ENCODE measurements at regions not wholly inside any gene's neighbourhood (a gene's known extent, or its start where the extent isn't known, plus 50 kb on each side); places are given as distances from the start of the nearest gene placed in this dataset.
A peak's percentile ranks its signal among the peaks of the same experiment; 100 is the strongest.

DNA sequence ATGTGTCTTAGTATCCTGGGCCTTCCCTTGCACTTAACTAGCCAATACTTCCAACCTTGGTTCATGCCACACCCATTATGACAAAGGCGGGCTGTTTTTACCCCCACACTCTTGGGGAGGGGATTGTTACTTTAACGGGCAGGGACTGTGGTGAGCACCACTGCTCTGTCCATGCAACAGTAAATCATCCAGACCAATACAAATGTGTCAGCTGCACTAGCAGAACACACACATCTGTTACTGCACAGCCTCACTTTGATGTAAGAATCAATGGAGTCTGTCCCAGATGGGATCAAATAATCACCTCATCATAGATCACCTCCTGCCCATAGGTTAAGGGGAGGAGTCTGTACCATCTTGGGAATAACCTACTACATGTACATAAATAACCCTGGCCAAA is 58.1 kb downstream of the NPAP1 start:
- no peak for DNase-seq
- Mint-ChIP-seq H3K27me3 (no peaks in the 10 kb centered on the region), H3K36me3 (no peaks in the 10 kb centered on the region), H3K4me1 (no peaks in the 10 kb centered on the region), H3K9me3 (no peaks in the 10 kb centered on the region), H3K4me3 (no peak overlapping the region), H3K27ac (no peak overlapping the region)

DNA sequence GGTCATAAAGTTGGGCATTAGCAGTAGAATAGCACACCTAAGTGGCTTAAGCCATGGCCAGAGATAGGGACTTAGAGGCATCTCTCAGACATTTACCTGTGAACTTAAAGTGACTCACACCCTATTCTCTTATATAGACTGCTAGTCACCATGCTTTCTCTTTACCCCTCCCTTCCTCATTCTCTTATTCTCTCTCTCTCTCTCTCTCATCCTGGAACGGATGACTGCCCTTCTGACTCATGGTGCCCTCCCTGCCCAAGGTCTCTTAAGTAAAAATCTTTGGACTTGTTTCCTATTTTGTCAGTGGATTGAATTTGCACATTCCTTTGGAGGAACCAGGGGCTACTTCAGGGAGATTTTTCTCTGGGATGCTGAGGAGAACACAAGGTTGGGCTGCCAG is 58.8 kb downstream of the NPAP1 start:
- no peaks in the 10 kb centered on the region for H3K4me1 Mint-ChIP-seq
- no peaks in the 10 kb centered on the region for H3K27me3 Mint-ChIP-seq
- H3K4me3 Mint-ChIP-seq = no peak overlapping the region
- H3K27ac Mint-ChIP-seq = no peak overlapping the region
- H3K9me3 Mint-ChIP-seq = no peaks in the 10 kb centered on the region
- no peaks in the 10 kb centered on the region for H3K36me3 Mint-ChIP-seq
- no peak for DNase-seq

DNA sequence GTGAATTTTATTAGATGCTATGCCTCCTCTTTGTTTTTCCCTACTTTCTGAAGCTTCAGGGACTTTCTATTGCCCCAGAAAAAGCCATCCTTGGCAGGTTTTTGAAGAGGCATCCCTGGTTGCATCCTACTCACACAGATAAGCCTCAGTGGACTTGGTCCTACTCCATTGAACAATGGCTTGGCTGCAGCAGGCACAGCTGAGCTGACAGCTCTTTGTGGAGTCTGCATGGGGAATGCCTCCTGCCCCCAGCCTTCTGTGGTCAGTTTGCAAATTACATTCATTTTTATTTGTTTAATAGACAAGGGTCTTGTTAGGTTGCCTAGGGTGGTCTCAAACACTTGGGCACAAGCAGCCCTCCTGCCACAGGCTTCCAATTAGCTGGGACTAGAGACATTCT is 69.7 kb downstream of the NPAP1 start:
- no peaks in the 10 kb centered on the region for H3K27me3 Mint-ChIP-seq
- DNase-seq = no peak
- H3K4me3 Mint-ChIP-seq = no peak overlapping the region
- H3K27ac Mint-ChIP-seq = no peak overlapping the region
- H3K4me1 Mint-ChIP-seq = no peaks in the 10 kb centered on the region
- peaks cover 11% of the 10 kb centered on the region for H3K9me3 Mint-ChIP-seq
- no peaks in the 10 kb centered on the region for H3K36me3 Mint-ChIP-seq

DNA sequence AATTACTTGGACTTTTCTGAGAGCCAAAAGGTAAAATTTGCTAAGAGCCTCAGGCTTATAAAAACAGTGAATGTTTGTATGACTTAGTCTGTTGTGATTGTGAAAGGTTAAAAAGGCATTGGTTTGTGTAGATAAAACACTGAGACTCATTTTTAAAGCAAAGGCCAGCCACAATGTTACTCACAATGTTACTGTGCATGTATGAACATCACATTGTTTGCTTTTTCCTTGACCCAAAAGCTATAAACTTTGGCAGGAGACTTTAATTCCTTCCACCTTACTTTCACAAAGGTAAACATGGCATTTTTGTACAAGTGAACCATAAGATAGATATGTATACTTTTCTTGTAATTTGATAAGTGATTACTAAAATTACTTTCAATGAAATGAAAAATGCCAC is 70.5 kb downstream of the NPAP1 start:
- peaks cover 11% of the 10 kb centered on the region for H3K9me3 Mint-ChIP-seq
- no peak overlapping the region for H3K4me3 Mint-ChIP-seq
- no peak overlapping the region for H3K27ac Mint-ChIP-seq
- H3K27me3 Mint-ChIP-seq = no peaks in the 10 kb centered on the region
- H3K4me1 Mint-ChIP-seq = no peaks in the 10 kb centered on the region
- H3K36me3 Mint-ChIP-seq = no peaks in the 10 kb centered on the region
- no peak for DNase-seq

DNA sequence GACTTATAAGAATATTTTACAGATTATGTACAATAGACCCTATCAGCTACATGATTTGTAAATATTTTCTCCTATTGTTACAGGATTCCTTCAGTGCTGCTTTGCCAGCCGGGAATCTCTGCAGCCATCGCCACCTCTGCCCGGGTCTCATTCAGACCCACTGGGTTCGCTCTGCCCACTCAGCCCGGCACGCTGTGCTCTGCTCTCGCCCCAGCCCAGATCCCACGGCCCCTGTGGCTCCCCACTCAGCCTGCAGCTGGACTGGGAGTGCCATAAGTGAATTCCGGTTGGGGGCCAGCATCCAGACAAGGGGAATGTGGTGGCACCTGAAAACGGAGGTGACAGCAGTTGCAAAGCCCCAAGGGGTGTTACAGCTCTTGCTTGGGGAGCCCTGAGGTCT is 71.8 kb downstream of the NPAP1 start:
- H3K4me3 Mint-ChIP-seq = no peak overlapping the region
- no peak overlapping the region for H3K27ac Mint-ChIP-seq
- no peaks in the 10 kb centered on the region for H3K27me3 Mint-ChIP-seq
- peaks cover 11% of the 10 kb centered on the region for H3K9me3 Mint-ChIP-seq
- H3K4me1 Mint-ChIP-seq = no peaks in the 10 kb centered on the region
- DNase-seq = no peak
- H3K36me3 Mint-ChIP-seq = no peaks in the 10 kb centered on the region

DNA sequence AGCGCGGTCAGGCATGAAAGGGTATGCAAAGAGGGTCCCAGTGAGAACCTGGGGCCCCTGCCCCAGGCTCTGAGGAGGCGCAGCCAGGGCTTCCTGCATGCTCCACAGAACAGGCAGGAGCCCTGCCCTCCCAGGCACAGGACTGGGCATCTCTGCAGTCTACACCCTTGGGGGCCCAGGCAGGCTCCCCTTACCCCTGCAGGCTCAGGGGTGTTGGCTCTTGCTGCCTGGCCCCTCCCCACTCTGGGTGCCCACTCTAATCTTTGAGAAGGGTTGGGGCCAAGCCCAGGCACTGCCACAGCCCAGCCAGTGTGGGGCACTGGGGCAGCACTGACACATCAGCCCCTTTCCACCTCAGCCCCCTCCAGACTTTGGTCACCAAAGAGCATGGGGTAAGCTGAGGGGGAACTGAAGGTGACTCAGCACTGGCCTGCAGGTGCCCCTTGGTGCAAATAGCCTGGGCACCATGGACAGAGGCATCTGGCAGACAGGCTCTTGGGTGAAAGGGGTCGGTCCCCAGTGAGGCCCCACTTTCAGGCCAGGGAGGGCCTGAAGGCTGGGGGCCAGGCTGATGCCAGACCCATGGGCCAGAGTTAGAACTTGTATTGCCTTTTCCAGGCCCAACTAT is 73.4 kb downstream of the NPAP1 start:
- Mint-ChIP-seq H3K9me3 (peaks cover 10% of the 10 kb centered on the region), H3K4me3 (no peak overlapping the region), H3K4me1 (no peaks in the 10 kb centered on the region), H3K36me3 (no peaks in the 10 kb centered on the region), H3K27ac (no peak overlapping the region), H3K27me3 (no peaks in the 10 kb centered on the region)
- no peak for DNase-seq

DNA sequence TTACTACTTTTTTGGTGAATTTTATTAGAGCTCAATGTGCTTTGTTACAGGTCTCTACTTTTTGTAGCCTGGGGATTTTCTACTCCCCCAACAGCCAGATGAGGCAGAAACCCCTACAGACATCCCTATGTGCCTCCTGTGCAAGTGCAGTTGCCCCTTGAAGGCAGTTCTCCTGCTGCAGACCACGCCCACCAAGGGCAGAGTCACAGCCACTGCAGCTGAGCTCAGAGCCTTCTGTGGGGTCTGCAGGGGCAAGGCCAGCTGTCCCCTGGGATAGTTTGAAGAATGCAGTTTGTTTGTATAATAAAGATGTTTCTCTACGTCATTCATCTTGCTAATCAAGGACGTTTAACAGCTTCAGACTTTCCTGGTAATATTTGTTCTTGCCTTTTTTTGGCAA is 76.8 kb downstream of the NPAP1 start:
- Mint-ChIP-seq H3K9me3 (peaks cover 8% of the 10 kb centered on the region), H3K27ac (no peak overlapping the region), H3K36me3 (no peaks in the 10 kb centered on the region), H3K4me3 (no peak overlapping the region), H3K4me1 (no peaks in the 10 kb centered on the region), H3K27me3 (no peaks in the 10 kb centered on the region)
- DNase-seq = no peak

DNA sequence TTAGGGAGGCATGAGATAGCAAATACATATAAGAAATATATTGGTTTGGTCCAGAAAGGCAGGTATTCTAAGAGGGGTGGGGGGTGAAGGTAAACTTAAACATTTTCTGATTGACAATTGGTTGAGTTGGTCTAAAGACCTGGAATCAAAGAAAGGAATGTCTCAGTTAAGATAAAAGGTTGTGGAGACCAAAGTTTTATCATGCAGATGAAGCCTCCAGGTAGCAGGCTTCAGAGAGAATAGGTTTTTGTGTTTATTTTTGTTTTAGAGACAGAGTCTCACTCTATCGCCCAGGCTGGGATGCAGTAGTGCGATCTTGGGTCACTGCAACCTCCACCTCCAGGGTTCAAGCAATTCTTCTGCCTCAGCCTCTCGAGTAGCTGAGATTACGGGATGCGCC is 80.5 kb downstream of the NPAP1 start:
- Mint-ChIP-seq H3K4me1 (no peaks in the 10 kb centered on the region), H3K4me3 (no peak overlapping the region), H3K27ac (no peak overlapping the region), H3K36me3 (no peaks in the 10 kb centered on the region), H3K9me3 (peaks cover 6% of the 10 kb centered on the region), H3K27me3 (no peaks in the 10 kb centered on the region)
- DNase-seq = no peak

DNA sequence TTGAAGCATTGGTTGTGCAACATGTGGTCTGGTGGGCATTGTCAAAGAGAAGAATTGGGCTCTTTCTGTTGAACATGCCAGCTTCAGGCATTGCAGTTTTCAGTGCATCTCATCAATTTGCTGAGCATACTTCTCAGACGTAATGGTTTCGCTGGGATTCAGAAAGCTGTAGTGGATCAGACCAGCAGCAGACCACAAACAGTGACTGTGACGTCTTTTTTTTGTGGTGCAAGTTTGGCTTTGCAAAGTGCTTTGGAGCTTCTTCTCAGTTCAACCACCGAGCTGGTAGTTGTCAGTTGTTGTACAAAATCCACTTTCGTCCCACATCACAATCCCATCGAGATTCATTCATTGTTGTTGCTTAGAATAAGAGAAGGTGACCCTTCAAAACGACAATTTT is 84.5 kb downstream of the NPAP1 start:
- no peaks in the 10 kb centered on the region for H3K4me1 Mint-ChIP-seq
- no peak overlapping the region for H3K27ac Mint-ChIP-seq
- H3K9me3 Mint-ChIP-seq = peaks cover 9% of the 10 kb centered on the region
- H3K36me3 Mint-ChIP-seq = no peaks in the 10 kb centered on the region
- DNase-seq = no peak
- H3K4me3 Mint-ChIP-seq = no peak overlapping the region
- no peaks in the 10 kb centered on the region for H3K27me3 Mint-ChIP-seq

DNA sequence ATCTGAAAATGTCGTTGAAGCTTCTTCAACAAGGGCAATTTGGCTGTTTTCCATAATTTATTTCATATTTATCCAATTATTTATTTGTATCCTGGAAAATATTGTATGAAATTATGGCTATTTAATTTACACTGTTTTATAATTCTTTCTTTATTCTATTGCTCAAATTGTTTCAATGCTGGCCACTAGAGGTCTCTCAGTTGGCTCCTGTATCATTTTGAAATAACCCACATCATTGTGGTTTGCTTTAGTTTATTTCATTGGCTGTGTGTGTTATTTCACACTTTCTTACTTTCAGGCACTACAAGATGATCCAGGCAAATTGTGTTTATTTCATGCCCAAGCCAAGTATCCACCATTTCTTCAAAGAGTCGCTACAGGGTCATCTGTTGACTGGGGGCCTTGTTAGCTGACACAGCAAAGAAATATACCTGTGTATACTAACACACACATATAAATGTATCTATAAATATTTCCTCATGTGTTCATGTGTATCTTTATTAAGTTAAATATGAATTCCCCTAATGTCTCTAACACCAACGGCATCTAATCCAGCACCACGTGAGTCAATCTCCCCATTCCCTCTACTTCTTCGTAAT is 86.2 kb downstream of the NPAP1 start:
- Mint-ChIP-seq H3K4me1 (no peaks in the 10 kb centered on the region), H3K9me3 (peaks cover 9% of the 10 kb centered on the region), H3K4me3 (no peak overlapping the region), H3K27me3 (no peaks in the 10 kb centered on the region), H3K27ac (no peak overlapping the region), H3K36me3 (no peaks in the 10 kb centered on the region)
- no peak for DNase-seq

DNA sequence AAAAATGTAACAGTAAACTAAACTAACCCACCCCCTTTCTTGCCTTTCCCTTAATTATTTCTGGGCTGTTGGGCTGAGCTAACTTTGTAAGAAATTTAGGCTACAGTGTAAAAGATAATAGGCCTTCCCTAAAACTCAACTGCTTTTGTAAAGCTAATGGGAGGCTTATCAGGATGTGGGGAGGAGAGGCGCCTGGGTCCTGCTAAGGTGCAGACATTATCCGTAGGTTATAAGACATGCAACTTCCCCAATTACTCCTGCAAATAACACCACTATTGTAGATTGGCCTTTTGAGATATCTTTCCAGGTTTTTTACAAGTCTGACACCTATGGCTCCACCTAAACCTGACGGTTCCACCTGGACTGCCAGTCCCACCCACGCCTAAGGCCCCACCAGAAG is 88.3 kb downstream of the NPAP1 start:
- no peak for DNase-seq
- Mint-ChIP-seq H3K27ac (no peak overlapping the region), H3K4me1 (no peaks in the 10 kb centered on the region), H3K36me3 (no peaks in the 10 kb centered on the region), H3K9me3 (peaks cover 7% of the 10 kb centered on the region), H3K27me3 (no peaks in the 10 kb centered on the region), H3K4me3 (no peak overlapping the region)

DNA sequence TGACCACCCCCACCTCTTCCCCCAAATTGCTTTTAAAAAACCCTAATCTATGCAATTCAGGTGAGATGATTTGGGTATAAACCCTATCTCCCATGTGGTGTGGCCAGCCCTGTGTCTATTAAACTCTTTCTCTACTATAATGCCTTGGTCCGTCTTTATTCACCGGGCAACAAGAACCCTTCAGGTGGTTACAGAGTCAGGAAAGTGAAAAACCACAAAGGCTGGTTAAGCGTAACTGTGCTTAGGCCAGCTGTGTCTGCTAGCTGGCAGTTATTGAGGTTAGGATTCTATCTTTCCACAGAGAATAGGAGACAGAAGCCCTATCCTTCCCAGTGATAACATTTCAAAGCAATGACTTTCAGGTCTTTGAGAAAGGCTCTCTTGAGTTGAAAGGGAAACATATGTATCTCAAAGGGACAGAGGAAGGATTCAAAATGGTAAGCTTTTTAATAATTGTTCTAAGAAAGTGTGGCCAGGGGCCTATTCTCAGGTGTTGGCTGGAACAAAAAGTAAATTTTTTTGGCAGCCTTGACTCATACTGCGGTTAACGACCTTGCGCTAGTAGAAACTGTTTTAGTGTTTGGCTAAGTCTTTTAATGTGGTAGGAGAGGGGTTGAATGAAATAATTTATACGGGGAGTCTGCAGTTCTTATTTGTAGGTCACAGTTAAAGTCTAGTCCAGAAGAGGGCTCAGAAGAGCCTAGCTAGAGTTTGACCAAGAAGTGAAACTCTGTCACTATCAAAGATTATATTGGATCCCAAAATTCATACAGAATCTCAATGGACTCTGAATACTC is 89.0 kb downstream of the NPAP1 start:
- Mint-ChIP-seq H3K4me1 (no peaks in the 10 kb centered on the region), H3K27ac (no peak overlapping the region), H3K36me3 (no peaks in the 10 kb centered on the region), H3K9me3 (peaks cover 7% of the 10 kb centered on the region), H3K4me3 (no peak overlapping the region), H3K27me3 (no peaks in the 10 kb centered on the region)
- DNase-seq = no peak

DNA sequence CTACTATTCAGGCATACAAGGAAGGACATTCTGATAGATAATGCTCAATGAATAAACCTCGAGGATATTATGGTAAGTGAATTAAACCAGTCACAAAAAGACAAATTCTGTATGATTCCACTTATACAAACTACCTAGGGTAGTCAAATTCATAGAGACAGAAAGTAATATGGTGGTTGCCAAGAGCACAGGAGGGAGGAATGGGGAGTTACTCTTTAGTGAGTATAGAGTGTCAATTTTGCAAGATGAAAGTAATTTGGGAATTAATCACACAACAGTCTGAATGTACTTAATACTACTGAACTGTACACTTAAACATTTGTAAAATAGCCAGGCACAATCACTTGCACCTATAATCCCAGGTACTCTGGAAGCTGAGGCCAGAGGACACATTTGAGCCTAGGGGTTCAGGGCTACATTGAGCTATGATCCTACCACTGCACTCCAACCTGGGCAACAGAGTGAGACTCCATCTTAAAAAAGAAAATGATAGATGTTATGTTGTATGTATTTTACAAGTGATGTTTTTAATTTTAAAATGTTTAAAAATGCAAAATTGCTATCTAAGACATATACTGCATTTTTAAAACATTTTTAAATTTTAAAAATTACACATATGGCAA is 91.0 kb downstream of the NPAP1 start:
- Mint-ChIP-seq H3K4me3 (no peak overlapping the region), H3K27me3 (no peaks in the 10 kb centered on the region), H3K27ac (no peak overlapping the region), H3K9me3 (peaks cover 6% of the 10 kb centered on the region), H3K4me1 (no peaks in the 10 kb centered on the region), H3K36me3 (peaks cover 1% of the 10 kb centered on the region)
- DNase-seq = no peak

DNA sequence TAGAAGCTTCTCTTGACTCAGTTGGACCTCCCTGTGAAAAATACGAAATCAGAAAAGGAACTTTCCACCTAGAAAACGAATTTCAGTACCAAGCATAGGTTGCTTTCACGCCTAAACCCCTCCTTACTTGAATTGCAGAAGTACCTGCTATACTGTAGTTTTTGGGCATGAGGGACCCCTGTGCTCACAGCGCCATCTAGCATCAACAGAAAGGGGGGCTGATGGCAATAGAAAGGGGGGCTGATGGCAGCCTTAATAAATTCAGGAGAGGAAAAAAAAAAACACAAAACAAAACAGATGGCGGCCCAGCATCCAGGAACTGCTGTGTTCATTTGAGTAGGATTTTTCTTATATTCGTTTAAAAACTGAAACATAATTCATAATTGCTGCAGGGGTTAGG is 96.7 kb downstream of the NPAP1 start:
- Mint-ChIP-seq H3K36me3 (peaks cover 19% of the 10 kb centered on the region), H3K27ac (peak overlapping the region; percentile 96), H3K4me3 (peak overlapping the region; percentile 87), H3K9me3 (peaks cover 23% of the 10 kb centered on the region), H3K27me3 (peaks cover 8% of the 10 kb centered on the region), H3K4me1 (peaks cover 1% of the 10 kb centered on the region)
- no peak for DNase-seq

DNA sequence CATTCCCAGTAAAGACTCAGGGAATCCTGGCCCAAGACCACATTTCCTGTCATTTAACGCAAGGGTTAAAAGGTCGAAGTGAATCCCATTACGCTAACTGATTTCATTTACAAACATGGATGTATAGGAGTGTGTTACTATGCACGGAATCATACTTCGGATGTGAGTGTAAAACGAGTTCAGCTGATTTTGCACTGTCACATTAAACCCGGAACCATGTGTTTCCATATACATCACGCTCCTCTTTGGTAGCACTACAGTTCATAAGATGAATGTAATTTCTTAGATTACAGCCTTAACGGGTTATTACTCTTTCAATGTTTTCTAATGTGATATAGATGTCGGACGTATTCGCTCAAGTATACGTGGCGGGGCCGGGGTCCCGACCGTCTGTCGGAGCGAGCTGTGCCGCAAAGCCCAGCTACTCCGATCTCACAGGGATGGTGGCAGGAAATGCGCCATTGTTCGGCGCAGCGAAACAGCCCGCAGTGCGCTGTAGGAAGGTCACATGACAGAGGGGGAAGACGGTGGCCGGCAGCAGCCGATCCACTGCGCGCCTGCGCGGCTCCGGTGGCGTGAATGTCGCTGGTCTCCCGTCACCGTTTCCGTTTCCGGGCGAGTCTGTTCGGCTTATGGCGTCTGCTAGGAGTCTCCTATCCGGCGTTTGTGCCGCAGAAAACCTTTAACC is 97.3 kb downstream of the NPAP1 start:
- DNase-seq = peak; percentile 82
- Mint-ChIP-seq H3K27ac (peak overlapping the region; percentile 96), H3K4me3 (peak overlapping the region; percentile 87), H3K9me3 (peaks cover 23% of the 10 kb centered on the region), H3K27me3 (peaks cover 8% of the 10 kb centered on the region), H3K4me1 (peaks cover 1% of the 10 kb centered on the region), H3K36me3 (peaks cover 19% of the 10 kb centered on the region)
